ENCODE measurements at regions not wholly inside any gene's neighbourhood (a gene's known extent, or its start where the extent isn't known, plus 50 kb on each side); places are given as distances from the start of the nearest gene placed in this dataset.

DNA sequence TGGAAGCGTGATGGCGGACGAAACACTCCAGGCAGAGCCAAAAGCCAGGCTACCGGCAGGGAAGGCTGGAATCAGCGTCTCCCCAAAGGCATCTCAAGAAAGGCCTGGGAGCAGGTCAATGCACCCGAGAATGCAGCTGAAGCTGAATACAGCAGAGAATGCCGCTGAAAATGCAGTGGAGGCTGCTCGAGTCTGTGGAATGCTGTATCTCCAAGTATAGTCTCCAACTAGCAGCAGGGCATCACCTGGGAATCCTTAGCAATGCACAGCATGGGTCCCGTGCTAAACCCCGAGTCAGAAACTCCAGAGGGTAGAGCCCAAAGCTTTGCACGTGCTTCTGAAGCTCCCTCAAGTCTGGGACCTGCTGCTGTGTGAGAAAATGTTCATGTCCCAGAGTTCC lies 191.1 kb upstream of the ALKAL2 start:
- DNase-seq: no peak

DNA sequence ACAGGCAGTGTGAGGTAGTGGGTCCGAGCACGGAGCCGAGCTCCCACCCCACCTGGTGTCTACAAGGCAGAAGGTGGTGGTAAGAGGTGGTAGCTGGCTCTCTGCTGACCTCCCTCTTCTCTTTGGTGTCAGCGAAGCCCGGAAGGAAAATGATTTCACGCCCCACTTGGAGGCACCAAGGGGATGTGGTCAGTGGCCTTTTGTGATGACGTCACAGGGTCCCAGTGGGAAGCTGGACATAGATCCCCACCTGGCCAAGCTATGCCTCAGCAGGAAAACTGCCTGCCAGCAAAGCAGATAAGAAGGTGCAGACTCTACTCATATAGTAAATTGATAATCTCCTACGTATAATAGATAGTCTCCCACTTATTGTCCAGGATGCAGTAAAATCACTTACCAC lies 183.7 kb upstream of the ALKAL2 start:
- no peak for DNase-seq

DNA sequence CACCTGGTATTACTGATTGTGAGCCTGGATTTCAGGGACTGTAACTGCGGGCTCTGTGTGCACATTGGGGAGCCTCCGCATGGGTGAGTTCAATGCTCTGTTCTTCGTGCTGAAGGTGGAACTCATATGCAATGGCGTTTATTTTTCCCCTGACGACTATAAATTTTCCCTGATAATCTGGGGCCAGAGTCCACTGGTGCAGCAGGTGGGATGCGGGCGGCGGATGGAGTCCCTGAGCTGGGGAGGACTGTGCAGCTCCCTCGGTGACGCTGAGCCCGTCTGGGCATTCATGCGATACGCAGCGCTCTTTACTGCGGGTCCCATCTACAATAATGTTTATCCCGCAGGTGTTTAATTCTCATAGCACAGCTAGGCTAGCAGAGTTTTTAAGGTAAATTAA lies 181.6 kb upstream of the ALKAL2 start:
- DNase-seq: no peak

DNA sequence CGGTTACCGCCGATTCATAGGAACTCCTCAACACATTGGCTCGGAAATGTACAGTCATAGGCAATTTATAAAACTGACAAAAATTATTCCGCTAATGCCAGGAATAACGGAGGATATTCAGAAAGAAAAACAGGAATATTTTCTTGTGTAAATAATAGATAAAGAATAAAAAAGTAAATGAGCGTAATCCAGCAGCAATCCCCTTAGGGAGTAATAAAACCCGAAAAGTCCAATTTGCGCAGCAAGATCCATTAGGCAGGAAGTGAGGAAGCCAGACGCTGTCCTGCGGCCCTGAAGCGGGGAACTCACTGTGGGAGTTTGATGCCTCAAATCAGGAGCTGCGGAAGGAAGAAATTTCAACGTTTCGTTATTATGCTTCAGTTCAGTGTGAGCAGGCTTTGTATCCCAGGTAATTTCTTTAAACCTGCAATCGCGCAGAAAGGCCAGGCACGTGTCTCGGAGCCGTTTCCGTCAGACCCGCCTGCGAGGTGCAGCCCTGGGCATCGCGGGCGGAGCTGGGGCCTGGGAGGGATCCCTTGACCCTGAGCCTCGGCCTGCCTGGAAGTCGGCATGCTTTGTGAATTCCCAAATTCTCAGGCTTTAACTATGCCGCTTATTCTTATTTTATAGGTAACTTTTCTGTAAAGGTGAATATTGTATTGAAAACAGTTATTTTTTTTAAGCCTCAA lies 180.9 kb upstream of the ALKAL2 start:
- no peak for DNase-seq

DNA sequence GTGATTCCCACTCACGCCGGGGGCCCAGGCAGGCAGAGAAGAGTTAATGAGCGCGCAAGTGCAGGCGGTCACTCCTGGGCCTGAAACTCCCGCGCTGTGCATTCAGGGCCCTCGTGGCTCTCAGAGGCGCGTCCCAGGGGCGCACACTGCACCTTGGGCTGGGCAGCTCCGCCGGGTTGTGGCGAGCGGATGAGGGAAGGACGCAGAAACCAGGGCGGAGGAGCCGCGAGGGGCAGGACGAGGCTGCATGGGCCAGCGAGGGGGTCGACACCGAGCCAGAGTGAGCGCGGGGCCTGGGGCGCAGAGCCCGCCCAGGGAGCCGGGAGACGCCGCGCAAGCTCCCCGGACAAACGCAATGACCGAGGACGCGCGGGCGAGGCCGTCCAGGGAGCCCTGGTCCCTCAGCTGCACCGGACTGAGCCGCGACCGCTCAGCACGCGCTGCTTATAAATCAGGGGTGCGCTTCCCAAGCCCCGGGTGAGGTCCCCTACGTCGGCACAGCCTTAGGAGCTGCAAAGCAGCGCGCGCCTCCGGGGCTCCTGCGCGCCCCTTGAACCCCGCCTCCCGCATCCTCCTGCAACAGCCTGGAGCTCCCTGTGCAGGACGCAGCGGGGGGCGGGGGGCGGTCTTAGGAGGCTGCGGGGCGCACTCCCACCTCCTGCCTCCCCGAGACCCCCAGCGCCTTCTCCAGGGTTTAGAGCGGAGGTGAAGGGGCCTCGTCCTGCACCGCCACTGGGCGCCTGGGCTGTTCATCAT lies 180.2 kb upstream of the ALKAL2 start:
- no peak for DNase-seq

DNA sequence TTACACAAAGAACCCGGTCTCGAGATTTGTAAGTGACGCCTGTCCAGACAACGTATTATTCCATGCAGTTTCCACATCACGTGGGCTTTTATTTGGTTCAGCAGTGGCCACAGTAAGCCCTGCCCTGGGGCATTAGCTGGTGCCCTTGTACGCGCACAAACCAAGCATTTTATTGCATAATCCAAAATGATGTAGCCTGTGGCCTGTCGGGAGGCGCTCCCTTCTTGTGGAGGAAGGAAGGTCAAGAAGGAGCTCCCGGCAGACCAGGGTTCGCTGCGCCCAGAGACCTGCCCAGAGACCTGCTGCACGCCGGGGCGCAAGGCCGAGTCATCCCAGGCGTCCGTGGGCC lies 179.6 kb upstream of the ALKAL2 start:
- DNase-seq: no peak

DNA sequence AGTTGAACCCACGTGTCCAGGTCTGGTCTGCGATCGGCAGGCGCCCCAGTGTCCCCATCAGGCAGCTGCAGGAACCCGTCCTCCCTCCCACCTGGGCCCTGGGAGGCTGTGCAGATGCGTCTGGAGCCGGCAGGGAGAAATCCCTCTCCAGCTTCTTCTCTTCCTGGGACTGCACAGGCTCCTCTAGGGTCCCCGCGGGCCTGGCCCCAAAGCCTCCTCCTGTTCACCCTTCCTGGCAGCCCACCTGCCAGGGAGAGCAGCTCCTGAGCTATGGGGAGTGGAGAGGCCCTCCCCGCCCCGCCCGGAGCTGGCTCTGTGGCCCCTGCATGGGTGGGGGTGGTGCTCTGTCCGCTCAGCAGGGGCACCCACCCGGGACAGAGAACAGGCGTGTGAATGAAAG lies 179.2 kb upstream of the ALKAL2 start:
- DNase-seq: no peak

DNA sequence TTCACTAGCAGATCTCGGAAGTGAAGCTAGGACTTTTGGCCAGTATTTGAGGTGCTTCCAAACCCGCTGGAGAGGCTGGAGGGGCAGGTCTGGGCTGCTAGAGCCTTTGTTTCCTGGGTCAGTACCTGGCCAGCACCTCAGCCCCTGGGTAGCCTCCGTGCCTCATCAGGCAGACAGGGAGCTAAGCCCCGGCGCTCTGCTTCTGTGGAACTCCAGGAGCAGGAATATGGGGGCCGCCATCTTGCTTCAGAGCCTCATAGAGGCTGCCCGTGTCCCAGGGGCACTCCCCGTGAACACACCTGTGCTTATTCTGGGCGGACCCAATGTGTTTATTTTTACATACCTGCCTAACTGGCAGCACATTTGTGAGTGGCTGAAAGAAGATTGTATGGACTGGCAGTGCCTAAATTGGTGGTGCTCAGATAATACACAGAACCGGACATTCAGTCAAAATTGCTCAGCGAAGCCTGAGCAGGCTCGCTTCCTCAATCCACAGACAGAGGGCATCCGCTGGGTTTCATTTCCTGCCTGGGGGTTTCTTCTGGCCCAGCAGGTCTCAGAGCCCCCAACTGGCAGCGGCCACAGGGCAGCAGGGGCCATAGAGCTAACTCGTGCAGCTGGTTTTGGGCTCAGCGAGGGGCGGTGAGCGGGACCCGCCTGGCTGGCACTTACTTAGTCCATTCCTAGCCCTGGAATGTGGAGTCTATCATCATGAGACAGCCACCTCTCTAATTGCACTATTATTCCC lies 176.8 kb upstream of the ALKAL2 start:
- DNase-seq: no peak

DNA sequence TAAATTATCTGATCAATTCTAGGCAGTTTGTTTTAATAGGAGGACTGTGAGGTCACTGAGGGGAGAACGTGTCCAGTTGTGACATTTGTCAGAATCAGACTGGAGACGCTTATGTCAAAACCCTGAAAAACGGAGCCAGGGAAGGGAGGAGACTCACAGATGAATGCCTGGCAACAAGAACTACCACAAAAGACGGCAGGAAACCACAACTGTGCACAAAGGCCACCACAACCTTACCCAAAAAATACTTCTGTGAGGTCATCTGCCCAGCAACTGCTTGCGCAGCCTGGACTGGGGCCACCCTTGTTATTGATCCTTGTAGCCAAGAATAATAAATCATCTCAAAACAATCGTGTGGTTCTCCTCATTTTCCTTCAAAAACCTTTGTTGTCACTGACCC lies 173.0 kb upstream of the ALKAL2 start:
- peak in 1 of 2 experiments; percentile 5 for DNase-seq

DNA sequence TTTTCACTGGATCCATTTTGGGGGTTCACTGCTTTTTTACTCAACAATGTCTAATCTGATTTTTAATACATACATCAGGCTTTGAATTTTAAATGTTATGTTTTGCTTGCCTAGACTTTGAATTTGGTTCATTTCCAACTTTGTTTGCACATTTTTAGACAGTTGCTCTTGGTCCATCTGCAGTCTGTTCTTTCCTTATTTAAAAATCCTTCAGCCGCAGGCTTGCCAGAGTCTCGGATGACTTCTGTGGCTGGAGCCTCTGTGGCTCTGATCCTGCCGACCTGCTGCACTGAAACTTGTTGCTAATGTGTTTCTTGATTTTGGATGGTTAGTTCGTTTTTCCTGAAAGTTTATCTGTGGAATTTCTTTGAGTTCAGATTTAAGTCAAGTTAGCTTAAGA lies 172.0 kb upstream of the ALKAL2 start:
- no peak for DNase-seq

DNA sequence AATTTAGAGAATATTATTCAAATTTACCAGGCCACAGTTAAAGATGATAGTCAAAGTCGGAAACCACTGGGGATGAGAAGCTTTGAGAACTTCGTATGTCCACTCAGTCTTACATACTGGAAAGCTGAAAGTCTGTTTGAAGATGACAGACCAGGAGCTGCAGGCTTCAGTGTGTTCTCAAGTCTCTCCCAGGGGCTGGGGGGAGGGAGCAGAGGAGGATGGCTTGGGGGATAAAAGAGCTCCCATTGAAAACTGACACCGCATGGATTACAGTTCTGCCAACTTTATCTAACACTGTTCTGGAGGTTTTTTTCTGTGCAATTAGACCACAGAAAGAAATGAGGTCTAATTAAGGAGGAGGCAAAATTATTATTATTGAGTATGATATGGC lies 170.5 kb upstream of the ALKAL2 start:
- no peak for DNase-seq

DNA sequence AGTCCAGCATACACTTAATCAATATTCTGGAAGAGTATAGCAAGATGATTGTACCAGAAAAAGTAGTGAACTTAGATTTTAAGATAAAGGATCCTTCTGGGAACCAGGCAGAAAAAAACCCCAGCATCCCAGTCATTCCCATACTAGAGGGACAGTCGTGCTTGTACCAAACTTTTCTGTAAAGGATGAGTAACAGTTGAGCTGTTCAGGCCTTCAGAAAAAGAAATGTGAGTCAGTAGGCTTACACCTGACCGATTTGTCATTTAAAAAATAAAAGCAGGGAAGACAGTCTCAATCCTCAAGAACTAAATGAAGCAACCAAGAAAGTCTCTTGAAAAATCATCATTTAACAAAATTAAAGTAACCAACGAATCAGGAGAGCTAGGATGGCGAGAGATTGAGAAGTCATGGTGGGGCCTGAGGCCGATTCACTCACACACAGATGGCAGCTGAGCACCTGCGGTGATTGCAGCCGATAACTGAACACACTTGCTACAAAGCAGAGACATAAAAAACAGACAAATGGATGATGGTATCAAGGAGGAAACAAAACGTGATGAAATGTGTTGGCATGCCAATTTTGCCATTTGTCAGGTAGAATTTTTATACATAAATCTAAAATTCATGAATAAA lies 170.0 kb upstream of the ALKAL2 start:
- no peak for DNase-seq

DNA sequence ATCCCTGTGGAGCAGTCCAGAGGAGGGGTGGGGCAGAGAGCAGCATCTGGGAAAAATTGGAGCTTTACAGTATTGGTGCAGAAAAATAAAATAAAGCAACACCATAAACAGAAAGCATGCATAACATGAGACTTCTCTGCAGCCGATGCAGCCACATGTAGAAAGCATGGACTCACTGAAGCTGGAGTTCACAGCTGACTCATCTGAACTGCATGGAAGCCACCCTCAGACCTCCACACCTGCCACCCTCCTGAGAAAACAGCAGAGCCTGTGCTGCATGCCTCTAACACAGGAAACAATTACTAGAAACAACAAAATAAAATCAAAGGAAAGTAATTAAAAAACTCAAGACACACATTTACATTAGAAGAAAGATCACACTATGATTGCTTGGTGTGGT lies 169.4 kb upstream of the ALKAL2 start:
- no peak for DNase-seq

DNA sequence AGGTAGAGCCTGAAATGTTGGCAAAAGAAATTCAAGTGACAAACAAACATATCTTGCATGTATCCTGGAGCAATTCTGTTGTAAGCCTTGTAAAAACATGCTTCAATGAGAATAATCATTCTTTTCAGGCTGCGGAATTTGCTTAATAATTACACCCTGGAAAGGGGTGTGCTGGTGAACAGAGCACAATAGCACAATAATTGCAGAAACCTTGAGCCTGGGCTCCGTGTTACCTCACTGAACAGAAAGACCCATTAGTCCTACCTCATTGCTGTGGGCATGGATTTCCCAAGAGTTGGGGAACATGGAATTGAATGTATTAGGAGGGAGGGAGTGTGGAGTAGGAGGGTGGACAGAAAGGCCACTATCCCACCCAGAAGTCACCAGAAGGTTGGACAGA lies 168.0 kb upstream of the ALKAL2 start:
- DNase-seq: no peak

DNA sequence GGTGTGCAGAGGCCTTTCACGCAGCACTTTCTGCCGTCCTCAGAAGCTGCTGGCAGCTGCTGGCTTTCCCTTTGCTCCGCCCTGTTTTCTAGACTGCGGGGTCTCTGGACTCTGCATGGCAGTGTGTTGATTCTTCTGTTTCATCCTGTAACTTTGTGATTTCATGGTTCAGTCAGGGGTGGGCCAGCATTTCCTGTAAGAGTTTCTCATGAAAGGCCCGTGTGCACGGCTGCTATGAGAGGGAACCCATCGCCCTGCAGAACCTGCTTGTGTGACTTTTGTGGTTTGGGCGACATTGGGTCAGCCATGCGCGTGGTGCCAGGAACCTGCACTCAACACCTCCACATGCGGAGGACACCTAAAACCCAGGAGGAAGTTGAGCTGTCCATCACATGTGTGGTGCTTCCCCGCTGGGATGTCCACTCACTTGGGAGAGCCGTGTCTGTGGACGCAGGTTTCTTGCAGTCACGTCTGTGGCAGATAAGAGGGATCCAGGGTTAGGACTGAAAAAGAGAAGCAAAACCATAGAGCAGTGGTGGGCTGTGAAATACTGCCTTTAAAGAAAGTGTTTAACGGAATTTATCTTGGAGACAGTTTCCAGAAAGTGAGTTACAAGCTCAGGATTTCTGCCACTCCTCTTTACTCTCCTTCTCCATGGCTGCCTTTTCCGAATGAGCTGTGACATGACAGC lies 167.3 kb upstream of the ALKAL2 start:
- no peak for DNase-seq

DNA sequence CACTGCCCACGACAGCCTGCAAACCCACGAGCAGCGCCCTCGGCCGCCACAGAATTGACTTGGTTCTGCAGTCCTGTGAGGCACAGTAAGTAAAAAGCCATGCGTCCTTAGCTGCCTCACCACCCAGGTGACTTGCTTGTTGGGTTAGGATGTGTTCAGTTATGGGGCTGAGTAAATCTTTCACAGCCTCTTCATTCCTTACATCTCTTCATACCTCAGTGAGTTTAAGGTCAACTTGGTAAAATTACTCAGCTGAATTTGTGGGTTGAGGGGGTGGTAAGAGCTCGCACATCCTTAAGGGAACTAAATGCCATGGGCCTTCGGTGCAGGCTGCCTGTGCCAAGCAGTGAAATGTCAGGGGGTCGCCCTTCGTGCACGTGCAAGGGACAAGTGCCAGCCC lies 165.2 kb upstream of the ALKAL2 start:
- DNase-seq: no peak

DNA sequence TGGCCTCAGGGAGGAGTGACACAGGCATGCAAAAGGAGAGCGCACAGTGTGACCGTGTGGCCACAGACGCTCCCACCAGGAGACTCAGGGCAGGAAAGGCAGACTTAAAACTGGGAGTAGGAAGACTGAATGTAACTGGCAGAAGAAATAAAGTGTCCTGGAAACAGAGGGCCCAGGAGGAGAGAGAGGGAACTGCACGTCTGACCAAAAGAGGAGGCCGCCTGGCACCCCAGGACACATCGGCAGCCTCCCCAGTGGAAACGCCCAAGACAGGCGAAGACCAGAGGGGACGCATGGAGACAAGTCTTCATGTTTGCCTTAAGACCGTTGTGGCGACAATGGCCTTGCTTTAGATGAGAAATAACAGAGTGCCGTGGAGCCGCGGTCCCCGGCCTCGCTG lies 163.6 kb upstream of the ALKAL2 start:
- DNase-seq: no peak

DNA sequence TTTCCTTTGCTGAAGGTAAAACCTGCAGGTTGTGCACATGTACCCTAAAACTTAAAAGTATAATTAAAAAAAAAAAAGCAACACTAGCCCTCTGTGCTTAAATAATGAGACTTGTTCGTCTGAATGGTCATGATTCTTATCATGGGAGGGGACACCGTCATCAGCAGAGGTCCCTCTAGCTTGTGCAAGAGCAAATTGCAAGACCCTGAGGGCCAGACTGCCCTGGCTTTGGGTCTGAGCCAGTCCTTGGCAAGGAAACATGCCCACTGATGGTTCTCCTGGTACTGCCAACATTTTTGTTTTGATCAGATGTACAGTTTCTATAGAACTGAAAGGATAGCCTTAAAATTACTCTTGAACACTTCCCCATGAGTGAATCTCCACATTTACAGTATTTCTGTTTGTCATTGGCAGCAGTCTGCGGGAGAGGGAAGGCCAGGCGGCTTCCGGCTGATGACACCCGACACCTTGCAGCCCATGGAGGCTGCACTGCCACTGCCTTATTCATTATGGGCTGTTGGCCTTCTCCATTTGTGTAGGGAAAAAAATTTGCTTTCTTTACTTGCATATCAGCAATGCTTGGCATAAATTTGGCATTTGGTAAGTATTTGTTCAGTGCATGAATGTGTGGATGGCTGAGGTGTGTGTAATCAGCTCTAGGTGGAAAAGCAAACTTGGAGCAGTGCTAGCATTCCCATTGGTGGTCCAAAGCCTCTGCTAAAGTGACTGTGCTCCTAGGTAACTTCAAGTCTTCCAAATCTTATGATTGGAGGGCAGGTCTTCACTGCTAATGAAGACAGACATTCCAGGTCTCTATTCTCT lies 161.6 kb upstream of the ALKAL2 start:
- no peak for DNase-seq

DNA sequence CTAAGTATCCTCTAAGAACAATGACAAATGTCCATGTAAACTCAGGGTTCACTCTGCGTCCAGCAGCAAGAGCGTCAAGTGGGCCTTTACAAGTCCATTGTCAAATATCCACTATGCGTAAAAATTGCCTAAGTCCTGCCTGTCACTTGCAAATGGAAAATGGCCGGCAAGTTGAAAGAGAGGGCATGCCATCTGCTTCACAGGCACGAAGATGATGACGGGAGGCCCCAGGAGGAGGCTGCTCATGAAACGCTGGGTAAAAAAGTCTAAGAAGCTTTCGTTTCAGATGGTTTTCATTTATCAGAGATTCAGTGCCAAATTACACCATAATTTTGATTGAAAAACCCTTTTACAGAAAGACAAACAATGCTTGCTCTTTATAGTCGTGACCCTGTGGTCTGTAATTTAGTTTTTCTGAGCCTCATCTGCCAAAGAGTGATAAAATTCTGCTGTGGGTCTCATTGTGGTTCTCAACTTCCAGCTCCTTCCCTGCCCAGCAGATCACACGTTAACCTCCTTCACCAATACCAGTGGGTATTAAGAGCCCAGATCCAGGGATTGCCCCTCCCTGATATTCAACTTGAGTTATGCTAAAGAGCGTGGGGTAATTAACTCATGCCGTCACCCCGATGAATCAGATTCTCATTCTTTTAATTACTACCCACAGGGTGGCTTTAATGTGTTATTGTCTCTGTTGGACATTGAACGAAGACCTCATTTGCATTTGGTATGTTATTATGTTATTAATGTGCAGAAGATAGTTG lies 160.2 kb upstream of the ALKAL2 start:
- DNase-seq: no peak

DNA sequence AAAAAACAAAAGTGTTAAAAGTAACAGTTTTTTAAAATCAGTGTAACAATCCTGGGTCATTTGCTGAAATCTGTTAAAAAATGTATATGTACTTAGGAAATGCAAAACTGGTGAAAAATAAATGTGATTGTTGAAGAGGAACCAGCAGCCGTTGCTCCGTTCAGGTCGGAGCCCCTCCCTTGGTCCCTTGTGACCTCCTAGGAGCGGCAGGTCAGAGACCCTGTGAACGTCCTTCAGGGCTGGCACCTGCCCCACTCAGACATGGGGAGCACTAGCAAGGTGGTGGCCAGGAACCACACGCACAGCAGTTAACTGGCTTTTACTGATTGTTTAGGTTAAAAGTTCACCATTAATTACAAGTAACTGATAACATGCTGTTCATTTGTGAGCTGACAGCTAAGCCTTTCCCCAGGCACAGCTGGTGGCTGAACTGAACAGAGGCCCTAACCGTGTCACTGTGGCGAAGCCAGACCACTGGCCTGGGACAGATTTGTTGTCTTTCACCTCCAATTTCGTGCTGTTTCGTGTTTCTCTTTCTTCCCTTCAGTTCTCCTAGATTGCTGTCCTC lies 159.2 kb upstream of the ALKAL2 start:
- no peak for DNase-seq

DNA sequence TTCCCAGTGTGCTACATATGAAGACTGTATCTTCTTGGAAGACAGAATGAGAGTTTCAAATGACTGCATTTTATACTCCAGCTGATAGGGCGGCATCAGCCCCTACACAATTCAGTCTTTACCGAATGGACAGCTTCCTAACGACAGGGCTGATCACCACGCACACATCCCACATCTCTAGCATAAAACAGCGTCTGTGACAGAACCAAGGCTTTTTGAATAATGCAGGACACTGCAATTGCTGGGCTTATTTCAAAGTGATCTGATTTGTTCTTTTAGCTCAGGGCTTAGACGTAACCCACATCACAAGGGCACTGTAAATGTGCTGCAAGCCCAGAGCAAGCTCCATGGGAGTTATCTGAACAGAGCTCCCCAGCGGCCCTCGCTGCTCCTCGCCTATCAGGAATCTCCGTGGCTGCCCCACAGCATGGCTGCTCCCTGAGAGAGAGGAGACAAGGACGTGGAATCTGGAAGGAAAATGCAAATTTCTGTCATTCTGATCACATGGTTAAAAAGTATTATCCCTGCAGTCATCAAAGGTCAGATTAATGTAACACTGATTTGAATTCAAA lies 158.5 kb upstream of the ALKAL2 start:
- no peak for DNase-seq

Data from activated CD4-positive, alpha-beta T cell treated with anti-CD3 and anti-CD28 coated beads, Interleukin-2, amount 50 U/mL, for 4 hours (primary cell).